ENCODE measurements at regions not wholly inside any gene's neighbourhood (a gene's known extent, or its start where the extent isn't known, plus 50 kb on each side); places are given as distances from the start of the nearest gene placed in this dataset.

DNA sequence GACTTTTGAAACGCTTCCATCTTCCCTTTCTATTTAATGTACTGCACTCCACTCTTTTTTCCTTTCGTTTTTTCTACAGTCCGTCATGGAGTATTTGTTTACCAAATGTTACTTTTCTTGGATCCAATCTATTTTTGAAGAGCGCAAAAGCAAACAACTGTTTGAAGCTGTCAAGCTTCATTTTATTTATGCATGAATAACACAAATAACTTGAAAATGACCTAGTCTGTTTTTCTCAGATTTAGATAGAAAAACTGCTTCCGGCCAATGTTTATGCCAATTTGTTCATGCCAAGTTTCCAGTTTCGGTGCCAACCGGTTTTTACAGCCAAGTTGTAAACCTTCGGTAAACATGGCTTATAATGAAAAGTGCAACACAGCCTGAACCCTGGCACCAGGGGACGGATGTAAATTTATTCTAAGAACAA lies 150.9 kb upstream of the KLF6 start:
- ATAC-seq (no peak), DNase-seq (peak in 2 of 4 donors; percentile 44 to 50)
- peaks cover 0 to 6% of the 10 kb centered on the region in 2 donors for H3K4me1 ChIP-seq
- no peaks in the 10 kb centered on the region for H3K36me3 ChIP-seq
- no peaks in the 10 kb centered on the region for H3K9me3 ChIP-seq
- no peak overlapping the region for H3K4me3 ChIP-seq
- TF ChIP-seq, protein P1, sequence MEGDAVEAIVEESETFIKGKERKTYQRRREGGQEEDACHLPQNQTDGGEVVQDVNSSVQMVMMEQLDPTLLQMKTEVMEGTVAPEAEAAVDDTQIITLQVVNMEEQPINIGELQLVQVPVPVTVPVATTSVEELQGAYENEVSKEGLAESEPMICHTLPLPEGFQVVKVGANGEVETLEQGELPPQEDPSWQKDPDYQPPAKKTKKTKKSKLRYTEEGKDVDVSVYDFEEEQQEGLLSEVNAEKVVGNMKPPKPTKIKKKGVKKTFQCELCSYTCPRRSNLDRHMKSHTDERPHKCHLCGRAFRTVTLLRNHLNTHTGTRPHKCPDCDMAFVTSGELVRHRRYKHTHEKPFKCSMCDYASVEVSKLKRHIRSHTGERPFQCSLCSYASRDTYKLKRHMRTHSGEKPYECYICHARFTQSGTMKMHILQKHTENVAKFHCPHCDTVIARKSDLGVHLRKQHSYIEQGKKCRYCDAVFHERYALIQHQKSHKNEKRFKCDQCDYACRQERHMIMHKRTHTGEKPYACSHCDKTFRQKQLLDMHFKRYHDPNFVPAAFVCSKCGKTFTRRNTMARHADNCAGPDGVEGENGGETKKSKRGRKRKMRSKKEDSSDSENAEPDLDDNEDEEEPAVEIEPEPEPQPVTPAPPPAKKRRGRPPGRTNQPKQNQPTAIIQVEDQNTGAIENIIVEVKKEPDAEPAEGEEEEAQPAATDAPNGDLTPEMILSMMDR (IDR thresholded peaks at IDR 0.05), result no peak
- no peaks in the 10 kb centered on the region for H3K27me3 ChIP-seq
- H3K27ac ChIP-seq, result peak overlapping the region; percentile 7 to 51
- intact Hi-C loops (cut with DNase I), result no loop called here

DNA sequence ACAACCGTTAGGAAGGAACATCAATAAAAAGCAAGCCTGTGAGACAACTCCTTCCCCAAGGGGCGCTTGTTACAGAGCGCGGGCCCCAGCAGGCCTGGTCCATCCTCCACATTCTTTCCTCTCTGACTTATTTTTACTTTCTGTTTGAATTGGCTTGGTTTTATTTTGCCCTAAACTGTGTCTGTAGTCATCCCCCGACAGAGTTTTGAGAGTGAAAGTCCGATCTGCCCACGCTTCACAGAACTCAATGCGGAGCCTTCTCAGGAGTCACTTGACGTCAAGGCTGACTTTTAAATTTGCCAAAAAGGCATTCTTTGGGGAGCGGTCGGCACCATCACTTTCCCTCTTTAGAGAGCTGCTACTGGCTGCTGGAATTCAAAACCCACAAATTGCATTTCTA lies 150.1 kb upstream of the KLF6 start:
- Histone ChIP-seq H3K4me1 (peaks cover 0 to 6% of the 10 kb centered on the region in 2 donors), H3K27ac (peak overlapping the region; percentile 7 to 51), H3K9me3 (no peaks in the 10 kb centered on the region), H3K36me3 (no peaks in the 10 kb centered on the region), H3K4me3 (no peak overlapping the region), H3K27me3 (no peaks in the 10 kb centered on the region)
- intact Hi-C loops (cut with DNase I), result no loop called here
- TF ChIP-seq, protein P1 (IDR thresholded peaks at IDR 0.05), result no peak
- peak; percentile 52 for ATAC-seq
- DNase-seq, result no peak

DNA sequence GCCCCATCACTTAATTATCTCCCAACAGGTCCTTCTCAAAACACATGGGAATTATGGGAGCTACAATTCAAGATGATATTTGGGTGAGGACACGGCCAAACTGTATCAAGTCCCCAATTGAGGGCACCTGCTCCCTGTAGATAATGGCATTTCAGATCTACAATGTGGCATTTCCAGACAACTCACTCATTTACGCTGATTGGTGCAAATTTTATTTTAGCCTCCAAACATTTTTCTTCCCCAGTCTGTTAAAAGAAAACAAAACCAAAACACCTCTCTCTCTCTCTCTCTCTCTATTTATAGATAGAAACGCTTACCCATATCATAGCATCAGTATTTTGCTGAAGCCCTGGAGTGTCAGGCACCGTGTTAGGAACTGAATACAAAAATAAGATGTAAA lies 148.7 kb upstream of the KLF6 start:
- peaks cover 0 to 6% of the 10 kb centered on the region in 2 donors for H3K4me1 ChIP-seq
- no peaks in the 10 kb centered on the region for H3K36me3 ChIP-seq
- no peak overlapping the region for H3K27ac ChIP-seq
- TF ChIP-seq, protein P1 (IDR thresholded peaks at IDR 0.05), result no peak
- ATAC-seq (no peak), DNase-seq (no peak)
- H3K27me3 ChIP-seq, result no peaks in the 10 kb centered on the region
- intact Hi-C loops (cut with DNase I), result no loop called here
- H3K9me3 ChIP-seq, result no peaks in the 10 kb centered on the region
- H3K4me3 ChIP-seq, result no peak overlapping the region

DNA sequence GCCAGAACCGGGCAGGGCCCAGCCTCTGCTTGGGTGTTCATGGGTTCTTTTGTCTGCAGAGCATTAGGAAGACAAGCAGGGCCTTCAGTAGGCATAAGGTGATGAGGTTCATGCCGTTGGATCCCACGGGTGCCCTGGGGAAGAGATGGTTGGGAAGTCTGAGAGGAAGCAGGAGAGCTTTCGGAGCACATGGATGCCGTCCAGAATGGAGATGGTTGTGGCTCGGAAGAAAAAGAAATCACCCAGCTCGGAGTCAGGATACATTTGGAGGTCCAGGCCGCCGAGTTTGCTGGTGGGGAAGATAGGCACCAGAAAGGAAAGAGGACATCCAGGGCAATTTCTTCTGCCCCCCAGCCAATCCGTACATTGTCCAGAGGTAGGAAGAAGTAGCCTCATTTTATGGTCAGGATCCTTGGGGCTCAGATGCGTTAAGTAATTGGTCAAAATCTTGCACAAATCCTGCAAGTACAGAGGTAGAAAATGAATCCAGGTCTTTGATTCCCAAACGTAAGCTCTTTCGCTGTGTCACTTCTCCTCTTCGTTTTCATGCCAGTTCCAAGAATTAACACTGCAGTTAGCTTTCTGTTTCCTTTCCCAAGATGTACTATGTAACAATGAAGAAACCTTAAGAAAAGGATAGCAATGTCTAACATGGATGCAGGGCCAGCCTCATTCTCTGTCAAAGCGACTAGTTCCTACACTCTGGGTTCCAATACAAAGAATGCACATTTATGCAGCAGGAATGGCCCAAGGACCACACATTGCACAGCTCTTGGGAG lies 147.8 kb upstream of the KLF6 start:
- no peaks in the 10 kb centered on the region for H3K9me3 ChIP-seq
- H3K27me3 ChIP-seq, result no peaks in the 10 kb centered on the region
- DNase-seq, result no peak
- intact Hi-C loops (cut with DNase I), result no loop called here
- ATAC-seq, result no peak
- H3K27ac ChIP-seq, result no peak overlapping the region
- H3K4me1 ChIP-seq, result peaks cover 0 to 6% of the 10 kb centered on the region in 2 donors
- H3K4me3 ChIP-seq, result no peak overlapping the region
- TF ChIP-seq, protein P1 (IDR thresholded peaks at IDR 0.05), result no peak
- no peaks in the 10 kb centered on the region for H3K36me3 ChIP-seq

DNA sequence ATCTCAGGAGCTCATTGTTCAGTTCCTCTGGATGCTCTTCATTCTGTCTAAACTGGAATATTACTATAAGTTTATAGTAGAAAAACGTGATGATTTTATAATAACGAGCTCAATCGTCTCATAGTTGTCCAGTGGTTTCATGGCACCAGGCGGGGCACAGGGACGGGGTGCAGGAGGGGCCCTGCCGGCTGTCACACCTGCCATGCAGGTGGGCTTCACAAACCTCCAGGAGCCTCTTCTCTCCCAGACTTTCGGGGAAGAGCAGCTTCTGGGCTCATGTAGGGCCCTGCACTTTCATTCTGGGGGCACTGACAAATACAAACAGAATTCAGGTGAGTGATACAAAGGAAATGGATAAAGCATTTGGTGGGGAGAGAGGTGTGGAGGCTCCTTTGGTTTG lies 146.9 kb upstream of the KLF6 start:
- DNase-seq, result no peak
- TF ChIP-seq, protein P1 (IDR thresholded peaks at IDR 0.05), result no peak
- Histone ChIP-seq H3K4me1 (peaks cover 0 to 6% of the 10 kb centered on the region in 2 donors), H3K36me3 (no peaks in the 10 kb centered on the region), H3K4me3 (no peak overlapping the region), H3K9me3 (no peaks in the 10 kb centered on the region), H3K27me3 (no peaks in the 10 kb centered on the region), H3K27ac (no peak overlapping the region)
- ATAC-seq, result no peak
- intact Hi-C loops (cut with DNase I), result no loop called here

All from left lung (tissue), 4 donors.